DMS 273 treated with DMSO at 0.1 percent for 48 hours (cell line): ENCODE measurements at regions not wholly inside any gene's neighbourhood (a gene's known extent, or its start where the extent isn't known, plus 50 kb on each side); places are given as distances from the start of the nearest gene placed in this dataset.
A peak's percentile ranks its signal among the peaks of the same experiment; 100 is the strongest.

ENCODE experiments used
- DNase-seq: peaks from one replicate; lab custom pipeline; 2025; lab: John Stamatoyannopoulos, UW

DNA sequence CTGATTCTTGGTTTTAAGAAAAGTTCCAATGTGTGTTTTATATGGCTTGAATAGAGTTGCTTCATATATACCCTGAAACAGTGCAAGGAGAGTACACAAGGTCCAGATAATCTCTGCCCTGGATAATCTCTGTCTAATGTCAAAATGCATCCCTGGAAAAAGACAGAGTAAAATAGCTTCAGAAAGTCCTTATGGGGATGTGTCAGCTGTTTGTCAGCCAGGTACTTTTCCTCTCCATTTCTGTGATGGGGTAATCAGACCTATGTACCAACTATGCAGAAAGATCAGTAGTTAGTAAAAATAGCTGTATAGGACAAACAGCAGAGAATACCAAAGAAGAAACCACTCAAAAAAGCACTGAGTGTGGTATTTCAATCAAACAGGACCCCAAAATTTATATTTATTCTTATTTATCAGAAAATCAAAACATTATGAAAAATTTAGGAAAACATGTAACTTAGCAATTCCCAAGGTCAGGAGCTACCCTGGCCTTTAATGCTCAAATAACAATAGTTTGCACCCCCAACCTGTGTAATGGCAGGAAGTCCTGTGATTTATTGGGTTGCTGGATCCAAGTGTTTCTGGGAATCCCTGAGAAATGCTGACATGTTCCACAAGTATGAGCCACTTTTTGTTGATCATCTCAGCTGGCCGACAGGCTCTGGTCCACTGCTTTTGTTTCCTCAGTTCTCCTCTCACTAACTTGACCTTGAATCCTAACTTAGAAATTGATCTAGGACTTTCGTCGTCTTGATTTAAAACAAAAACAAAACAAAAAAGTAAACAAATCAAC lies 69.6 kb downstream of the MDH1 start:
- no peak for DNase-seq

DNA sequence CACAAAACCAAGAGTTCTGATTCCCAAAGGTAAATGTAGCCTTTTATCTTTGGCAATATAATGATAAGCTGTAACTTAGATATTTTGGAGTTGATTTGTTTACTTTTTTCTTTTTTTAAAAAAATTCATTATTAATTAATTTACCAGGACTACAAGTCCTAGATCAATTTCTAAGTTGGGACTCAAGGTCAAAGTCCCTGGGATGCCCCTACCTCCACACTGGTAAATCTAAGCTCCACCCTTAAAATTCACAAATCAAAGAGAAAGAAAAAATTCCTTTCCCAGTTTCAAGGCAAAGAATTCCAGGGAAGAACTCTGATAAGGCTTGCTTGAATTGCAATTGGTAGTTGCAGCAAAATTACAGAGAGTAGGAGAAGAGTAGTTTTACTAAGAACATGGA lies 71.3 kb downstream of the MDH1 start:
- no peak for DNase-seq

DNA sequence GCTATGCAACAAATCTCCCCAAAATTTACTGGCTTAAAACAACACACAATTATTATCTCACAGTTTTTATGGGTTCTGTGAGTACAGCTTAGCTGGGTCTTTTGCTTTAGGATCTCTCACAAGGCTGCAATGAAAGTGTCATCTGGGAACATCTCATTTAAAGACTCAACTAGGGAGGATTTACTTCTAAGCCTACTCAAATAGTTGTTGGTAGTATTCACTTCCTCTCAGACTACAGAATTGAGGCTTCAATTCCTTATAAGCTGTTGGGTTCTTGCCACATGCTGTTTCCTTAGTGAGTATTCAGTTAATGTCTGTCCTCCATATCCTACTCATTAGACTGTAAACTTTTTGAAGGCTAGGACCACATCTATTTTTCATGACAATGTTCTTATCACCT lies 72.3 kb downstream of the MDH1 start:
- no peak for DNase-seq

DNA sequence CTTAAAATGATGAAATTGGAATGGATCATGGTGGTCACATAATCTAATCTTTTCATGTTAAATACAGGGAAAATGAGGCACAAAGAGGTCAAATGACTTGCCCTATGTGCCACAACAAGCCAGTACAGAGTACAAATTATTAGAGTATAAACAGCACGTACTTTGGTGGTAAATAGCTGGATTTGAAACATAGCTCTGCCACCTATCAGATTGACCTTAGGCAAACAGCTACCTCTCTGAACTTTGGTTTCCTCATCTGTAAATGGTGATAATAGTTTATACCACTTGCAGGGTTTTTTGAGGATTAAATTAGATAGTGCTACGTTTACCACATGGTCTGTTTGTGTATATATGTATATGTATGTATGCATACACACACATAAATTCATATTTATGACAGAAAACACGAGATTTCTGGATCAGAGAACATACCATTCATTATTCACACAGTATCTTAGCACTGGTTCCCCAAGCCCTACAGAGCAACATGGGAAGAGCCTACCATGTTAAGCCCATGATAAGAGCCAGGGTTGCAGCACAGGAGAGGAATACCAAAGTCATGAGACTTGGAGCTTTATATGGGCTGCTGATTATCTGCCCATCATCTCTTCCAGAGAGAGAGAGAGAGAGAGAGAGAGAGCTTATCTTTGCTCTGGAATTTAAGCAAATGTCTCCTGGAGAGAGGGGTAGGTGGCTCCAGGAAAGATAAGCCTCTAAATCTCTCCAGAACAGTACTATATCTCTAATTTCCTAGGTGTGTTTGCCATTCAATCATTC lies 73.5 kb downstream of the MDH1 start:
- no peak for DNase-seq

DNA sequence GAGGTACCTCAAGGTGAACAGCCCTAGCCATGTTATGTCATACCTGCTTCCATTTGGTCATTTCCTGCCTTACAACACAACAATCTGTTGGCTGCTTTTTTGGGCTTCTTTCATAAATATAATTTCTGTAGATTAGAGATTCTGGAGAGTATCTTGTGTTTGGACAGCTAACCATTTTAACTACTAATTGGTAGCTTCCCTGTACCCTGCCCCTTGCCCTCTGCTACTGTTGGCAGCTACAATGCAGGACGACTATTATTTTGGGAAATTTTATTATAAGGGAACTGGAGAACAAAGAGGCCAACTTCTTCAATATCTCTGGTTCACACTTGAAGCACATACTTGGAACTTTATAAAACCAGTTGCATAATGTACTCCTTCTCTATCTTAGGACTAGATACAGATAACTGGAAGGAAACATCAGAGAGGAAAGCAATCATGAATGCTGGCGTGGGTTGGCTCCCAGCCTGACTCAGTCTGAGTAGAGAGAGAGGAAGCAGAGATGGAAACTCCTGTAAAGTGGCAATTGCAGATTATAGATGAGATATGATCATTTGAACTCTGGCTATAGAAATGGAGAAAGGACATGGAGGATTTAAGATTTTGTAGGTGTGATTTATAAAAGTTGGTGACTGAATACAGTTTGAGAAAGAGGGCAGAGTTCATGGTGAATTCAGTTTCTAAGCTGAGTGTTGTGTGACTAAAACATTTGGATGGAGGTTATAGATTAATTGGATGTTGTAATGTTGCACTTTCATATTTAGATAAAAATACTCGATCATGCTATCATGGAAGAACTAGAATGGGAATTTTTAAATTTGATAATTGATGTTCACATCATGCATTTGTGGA lies 74.5 kb downstream of the MDH1 start:
- DNase-seq: no peak

DNA sequence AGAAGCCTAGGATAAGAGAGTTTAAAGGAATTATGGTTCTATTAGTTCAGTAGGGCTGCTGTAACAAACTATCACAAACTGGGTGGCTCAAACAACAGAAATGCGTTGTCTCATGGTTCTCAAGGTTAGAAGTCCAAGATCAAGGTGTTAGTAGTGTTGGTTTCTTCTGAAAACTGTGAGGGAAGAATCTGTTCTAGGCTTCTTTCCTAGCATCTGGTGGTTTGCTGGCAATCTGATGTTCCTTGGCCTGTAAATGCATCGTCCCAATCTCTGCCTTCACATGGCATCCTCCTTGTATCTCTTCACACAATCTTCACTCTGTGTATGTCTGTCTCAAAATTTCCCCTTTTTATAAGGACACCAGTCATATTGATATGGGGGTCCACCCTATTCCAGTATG lies 76.3 kb downstream of the MDH1 start:
- no peak for DNase-seq

DNA sequence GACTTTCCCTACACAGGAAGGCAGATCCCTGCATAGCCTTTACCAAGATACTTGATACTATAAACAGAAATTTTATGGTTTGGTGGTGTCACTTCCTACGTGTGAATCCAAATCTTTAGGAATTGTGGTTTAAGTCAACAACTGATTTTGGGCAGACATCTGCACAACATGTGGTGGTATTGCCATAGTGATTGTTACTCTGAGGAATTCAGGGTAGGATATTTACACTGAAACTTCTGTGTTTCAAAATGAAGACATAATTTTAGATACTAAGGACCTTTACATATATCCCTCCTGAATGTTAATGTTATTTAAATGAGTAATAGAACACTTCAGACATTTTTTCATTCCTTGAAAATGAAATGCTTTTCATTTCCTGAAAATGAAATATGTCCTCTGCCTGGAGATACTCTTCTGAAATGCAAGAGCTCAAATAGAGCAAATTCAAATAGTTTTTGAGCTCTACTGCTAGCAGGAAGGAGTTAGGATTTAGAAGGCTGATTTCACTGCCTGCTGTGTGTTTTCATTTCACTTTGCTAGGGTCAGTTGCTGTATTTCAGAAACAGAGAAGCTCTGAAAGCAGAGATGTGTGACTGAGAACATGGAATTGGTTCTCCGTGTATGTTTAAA lies 77.2 kb downstream of the MDH1 start:
- no peak for DNase-seq

DNA sequence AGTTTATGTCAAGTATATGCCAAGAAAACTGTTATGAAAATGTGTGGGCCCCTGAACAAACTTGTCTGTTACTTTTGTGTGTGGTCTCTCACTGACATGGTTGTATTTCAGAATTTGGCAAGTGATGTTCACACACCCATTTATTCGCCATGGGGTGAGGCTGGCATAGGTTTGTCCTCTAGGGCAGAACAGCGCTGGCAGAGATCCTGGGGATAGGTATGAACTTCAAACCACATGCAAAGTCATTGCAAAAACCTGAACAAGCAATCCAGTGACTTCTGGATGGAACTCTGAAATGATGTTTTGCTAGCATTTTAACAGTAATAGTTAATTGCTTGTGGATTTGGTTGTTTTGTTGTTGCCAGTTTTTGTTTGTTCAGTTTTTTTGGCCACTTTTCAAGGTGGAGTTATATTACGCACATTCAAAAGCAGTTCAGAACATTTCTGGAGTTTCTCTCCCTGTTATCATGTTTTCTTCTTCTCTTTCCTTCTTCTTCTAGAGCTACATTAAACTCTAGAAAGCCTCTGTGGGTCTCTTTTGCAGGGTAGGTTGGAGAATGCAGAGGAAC lies 78.5 kb downstream of the MDH1 start:
- no peak for DNase-seq

DNA sequence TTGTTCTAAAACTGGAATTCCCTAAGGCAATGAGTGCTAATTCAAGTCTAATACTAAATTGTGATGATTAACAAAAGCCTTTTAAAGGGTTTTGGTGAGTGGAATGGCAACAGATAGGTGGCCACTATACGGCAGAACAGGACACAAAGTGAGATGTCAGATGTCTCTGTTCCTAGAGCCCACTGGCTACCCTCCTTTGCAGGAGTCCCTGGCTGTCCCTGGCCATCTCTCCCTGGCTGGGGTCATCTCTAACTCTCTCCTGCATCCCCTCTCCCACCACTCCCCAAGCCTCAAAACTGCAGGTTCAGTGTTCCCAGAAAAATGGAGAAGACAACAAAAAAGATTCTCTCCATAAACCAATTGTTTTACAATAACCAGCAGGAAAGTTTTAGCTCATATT lies 79.2 kb downstream of the MDH1 start:
- no peak for DNase-seq

DNA sequence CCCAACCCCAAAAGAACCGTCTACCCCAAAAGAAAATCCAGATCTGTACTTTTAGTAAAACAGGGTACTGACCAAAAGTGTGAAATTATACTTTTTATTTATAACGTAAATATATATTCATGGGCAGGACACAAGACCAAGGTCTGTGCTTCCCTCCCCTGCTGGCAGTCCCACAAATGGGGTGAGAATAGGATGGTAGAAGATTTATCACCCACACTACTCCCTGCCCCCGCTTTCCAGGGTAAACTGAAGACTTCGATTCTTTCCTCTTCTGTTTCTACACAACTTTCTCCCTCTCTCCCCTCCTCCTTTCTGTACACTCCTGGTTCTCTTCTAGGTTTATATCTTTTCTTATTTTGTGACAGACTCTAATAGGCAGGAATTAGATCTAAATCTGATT lies 79.7 kb downstream of the MDH1 start:
- DNase-seq: no peak

DNA sequence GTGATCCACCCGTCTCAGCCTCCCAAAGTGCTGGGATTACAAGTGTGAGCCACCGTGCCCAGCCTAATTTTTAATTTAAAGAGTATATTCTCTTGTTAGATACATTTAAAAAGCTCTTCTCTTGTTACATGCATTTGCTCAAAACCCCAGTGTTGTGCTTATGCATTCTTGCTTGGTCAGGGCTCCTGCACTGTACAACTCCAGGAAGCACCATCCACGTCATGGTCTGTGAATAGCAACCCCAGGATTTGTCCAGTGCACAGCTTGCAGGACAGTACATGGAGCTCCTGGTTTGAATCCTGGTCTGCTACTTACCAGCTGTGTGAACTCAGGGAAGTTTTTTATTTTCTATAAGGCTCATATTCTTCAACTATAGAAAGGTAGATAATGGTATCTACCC lies 80.8 kb downstream of the MDH1 start:
- no peak for DNase-seq

DNA sequence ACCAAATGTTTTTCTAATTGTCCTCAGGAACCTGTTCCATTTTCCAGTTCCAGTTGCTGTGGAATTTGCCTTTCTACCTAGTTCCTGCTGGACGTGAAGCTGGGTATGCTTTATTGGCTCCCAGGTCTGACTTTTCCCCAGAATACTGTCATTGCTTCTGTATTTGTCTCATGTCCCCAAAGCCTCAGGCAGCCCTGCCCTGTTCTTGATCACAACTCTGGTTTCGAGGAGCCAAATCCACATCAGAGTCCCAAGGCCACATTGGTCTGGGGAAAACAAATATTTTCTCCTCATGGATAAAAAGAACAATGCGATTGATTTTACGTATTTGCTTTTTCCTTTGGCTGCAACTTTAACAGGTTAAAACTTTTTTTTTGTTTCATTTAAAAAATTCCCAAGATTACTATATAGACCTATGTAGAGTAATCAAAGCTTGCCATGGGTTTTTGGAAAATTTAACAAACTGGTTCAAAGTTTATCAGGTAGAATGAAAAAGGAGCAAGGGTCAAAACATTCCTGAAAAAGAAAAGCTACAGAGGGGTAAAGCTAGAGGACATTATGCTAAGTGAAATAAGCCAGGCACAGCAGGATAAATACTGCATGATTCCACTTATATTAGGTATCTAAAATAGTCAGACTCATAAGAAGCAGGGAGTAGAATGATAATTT lies 85.2 kb downstream of the MDH1 start:
- no peak for DNase-seq

DNA sequence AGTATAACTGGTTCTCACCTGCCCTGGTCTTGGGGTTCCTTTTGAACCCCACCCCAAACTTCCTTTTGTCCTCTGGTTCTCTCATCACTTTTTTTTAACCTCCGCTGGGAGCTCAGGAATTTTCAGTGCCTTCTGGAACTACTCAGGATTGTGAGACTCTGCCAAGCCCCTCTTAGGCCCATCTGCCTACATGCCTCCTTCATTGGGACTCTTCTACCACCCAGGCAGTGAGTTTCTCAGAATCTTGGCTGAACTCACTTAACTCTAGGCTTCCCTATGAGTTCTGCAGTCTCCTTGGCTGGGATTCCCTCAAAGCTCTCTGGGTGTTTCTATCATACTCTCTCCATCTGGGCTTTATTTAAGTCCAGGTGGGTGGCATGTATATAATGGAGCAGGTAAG lies 86.3 kb downstream of the MDH1 start:
- DNase-seq: no peak

DNA sequence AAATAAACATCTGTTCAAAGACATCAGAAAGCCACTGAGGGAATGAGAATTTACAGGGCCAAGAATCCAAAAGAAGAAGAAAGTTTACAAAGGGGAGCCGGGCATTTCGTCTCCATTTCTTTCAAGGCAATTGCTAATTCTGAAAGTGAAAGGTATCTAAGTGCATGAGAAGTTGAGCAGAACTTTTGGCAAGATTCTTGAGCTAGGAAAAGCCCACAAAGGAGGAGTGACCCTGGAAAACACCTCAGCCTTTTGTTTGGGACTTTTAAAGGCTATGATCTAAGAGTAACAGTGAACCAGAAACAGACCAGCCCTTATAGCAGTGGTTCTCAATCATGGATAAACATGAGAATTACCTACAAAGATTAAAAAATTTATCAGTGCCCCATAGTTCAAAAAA lies 87.4 kb downstream of the MDH1 start:
- no peak for DNase-seq

DNA sequence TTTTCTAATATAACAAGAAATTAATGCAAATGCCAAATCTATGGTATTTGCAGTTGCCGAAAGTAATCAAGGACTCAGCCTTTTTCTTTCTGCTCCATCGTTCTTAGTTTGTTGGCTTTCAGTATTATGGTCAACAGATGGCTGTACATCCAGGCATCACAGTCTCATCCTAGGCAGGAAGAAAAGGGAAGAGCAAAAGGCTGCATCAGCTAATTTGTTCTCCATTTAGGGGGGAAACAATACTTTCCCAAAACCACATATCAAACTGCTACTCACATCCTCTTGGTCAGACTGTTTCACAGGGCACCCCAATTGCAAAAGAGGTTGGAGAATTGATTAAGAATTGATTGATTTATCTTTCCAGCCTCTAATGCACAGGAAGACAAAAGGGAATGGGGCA lies 89.3 kb downstream of the MDH1 start:
- no peak for DNase-seq

DNA sequence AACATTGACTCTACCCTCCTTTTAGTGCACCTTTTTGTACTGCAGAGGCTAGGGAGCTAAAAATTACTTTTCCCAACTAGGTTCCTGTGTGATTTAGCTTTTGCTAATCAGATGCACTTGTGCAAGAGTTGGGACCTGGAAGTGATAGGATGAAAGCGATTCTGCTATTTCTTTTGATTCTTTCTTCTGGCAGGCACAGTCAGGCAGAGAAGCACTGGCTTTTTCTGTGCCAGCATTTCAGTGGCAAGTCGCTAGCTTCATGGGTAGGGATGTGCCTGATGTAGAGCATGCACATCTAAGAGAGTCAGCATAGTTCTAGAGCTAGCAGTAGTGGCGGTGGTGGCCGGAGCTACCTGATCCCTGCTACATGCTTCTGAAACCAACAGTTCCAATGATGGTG lies 89.8 kb downstream of the MDH1 start:
- no peak for DNase-seq

DNA sequence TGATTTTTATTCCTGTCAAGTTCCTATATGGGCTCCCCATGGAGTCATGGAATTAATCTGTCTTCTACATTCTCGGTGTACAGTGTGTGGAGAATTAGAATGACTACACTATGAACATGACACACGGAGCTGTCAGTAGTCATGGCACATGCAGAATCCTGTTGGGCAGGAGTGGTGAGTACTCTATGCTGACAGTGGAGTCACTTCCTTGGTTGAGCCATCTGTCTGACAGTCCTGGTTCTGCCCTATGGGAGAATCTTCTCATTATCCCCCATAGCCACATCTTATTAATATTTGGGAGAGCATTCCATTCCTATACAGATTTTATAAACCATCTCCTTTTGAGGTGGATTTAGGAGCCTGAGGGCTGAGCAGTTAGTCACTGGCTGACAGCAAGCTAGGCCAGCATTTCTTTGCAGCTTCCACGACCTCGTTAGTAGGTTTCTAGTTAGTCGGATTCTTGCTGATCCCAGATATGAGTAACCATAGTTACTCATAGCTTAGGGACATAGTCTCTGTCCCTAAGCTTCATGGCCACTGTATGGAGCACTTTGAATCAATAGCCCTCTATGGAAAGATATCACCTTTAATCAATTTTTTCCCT lies 90.6 kb downstream of the MDH1 start:
- DNase-seq: no peak

DNA sequence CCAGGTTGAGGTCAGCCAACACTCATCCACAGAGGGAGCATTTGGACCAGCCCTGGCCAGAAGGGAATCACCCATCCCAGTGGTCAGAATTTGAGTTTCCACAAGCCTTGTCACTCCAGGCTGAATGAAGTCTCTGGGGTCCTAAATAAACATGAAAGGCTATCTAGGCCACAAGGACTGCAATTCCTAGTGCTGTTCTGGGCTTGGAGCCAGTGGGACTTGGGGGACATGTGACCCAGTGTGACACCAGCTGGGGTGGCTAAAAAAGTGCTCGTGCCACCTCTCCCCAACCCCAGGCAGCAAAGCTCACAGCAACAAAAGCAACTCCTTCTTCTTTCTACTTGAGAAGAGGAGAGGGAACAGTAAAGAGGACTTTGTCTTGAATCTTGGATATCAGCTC lies 91.7 kb downstream of the MDH1 start:
- no peak for DNase-seq

DNA sequence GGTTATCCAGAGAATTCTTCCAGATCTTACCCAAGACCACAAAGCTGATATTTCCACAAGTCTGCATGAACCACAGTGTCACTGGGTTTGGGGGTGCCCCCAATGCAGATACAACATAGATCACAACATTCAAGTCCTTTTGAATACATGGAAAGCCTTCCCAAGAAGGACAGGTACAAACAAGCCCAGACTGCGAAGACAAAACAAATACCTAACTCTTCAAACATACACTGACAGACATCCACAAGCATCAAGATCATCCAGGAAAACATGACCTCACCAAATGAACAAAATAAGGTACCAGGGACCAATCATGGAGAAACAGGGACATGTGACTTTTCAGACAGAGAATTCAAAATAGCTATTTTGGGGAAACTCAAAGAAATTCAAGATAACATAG lies 93.1 kb downstream of the MDH1 start:
- no peak for DNase-seq

DNA sequence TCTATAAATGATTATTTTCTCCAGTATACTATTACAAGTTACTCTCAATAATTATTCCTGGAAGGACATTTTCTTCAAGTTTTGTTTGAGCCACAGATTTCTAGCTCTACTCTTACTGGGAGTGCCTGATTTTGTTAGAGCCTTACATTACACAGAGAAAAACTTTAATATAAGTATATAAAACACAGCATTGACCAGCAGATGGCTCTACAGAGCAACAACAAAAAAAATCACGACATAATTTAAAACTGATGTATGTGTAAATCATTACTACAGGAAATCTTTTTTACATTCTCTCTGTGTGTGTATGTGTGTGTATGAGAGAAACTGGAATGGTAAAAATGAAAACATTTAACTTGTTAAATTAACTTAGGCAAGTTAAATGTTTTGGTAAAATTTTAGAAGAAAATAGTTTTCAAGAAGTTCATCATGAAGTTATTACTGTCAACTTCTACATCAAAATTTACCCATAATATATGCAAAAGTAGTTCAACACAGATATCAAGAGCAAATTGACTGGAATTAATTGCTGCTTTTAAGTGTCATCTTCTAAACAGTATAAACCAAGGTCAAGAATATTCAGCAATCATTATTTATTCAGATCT lies 103.3 kb downstream of the MDH1 start:
- DNase-seq: peak; percentile 15

DNA sequence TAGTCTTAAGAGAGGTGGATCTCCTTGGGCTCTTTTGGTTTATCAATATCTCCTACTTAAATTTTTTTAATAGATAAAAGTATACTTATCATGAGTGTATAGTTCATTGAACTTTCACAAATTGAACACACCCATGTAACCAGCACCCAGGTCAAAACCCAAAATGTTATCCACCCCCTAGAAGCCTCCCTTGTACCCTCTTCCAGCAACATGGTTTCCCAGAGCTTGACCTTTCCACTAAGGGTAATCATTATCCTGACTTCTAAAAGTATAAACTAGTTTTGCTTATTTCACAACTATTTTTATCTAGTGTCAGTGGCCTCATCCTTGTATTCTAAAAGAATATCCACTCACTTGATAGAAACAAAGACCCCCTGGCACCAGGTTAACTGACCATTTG lies 106.8 kb downstream of the MDH1 start:
- DNase-seq: no peak
